ENCODE measurements at regions not wholly inside any gene's neighbourhood (a gene's known extent, or its start where the extent isn't known, plus 50 kb on each side); places are given as distances from the start of the nearest gene placed in this dataset.

DNA sequence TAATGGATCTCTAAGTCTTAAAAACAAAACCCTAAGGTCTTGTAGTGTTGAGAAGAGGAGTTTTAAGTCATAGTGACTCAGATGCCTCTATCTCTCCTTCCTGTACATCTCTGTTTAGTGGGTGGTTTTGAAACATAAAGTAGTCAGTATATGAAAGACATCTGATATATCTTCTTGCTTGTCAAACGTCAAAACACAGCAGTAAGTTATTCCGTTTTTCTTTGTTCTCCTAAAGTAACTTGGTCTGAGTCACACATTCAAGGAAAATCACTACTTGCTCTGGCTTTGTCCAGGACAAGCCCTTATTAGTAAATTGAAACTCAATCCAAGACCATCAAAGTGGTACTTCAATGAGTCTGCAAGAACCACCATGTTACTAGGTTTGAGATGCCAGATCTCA is 1172.5 kb downstream of the BCL11B start:
- Histone ChIP-seq H3K4me2 (ENCODE audit: insufficient read depth, low read length) (no peak overlapping the region), H3K4me3 (replicated peaks in 1 of 3; ENCODE audit: insufficient read depth in 1 of 3, low read depth in 1 of 3, low read length in 3 of 3) (no peak overlapping the region), H3K9me3 (replicated peaks; ENCODE audit: control insufficient read depth, insufficient read depth, low read length) (peaks cover 16% of the 10 kb centered on the region), H3K4me1 (ENCODE audit: control insufficient read depth, extremely low read depth, insufficient read depth, low read length) (no peaks in the 10 kb centered on the region), H3K27ac (ENCODE audit: insufficient read depth, low read depth, low read length) (no peak overlapping the region), H3K9ac (replicated peaks; ENCODE audit: extremely low read depth, insufficient read depth, low read length) (no peak overlapping the region), H3K36me3 (ENCODE audit: control insufficient read depth in 2 of 2, extremely low read depth in 1 of 2, insufficient read depth in 2 of 2, low read length in 2 of 2) (no peaks in the 10 kb centered on the region), H3K79me2 (ENCODE audit: control insufficient read depth, insufficient read depth, low read length) (no peaks in the 10 kb centered on the region), H3K9me1 (replicated peaks; ENCODE audit: control insufficient read depth, extremely low read depth, insufficient read depth, low read length) (no peaks in the 10 kb centered on the region), H2AFZ (ENCODE audit: low read depth, low read length) (no peak overlapping the region), H4K20me1 (replicated peaks; ENCODE audit: control insufficient read depth, extremely low read depth, insufficient read depth, low read length) (no peaks in the 10 kb centered on the region), H3K27me3 (ENCODE audit: control insufficient read depth in 2 of 2, insufficient read depth in 2 of 2, low read length in 2 of 2) (no peaks in the 10 kb centered on the region)
- no peak for TF ChIP-seq FOS (IDR thresholded peaks at IDR 0.05; ENCODE audit: borderline replicate concordance, insufficient read depth, low read length)
- TF ChIP-seq JUN (IDR thresholded peaks at IDR 0.05; ENCODE audit: borderline replicate concordance, insufficient read depth, insufficient read length, low read depth) = no peak
- TF ChIP-seq EZH2 (IDR thresholded peaks at IDR 0.05; ENCODE audit: borderline replicate concordance, low read depth, low read length, severe bottlenecking) = no peak
- no peak for TF ChIP-seq POLR2AphosphoS5 (IDR thresholded peaks at IDR 0.05; ENCODE audit: insufficient read depth, low read depth, low read length)
- TF ChIP-seq MYC (IDR thresholded peaks at IDR 0.05; ENCODE audit: low read depth, low read length) = no peak
- TF ChIP-seq GATA2 (IDR thresholded peaks at IDR 0.05; ENCODE audit: insufficient read depth, insufficient read length, low read depth, low read length) = no peak
- no peak for TF ChIP-seq MAX (IDR thresholded peaks at IDR 0.05; ENCODE audit: insufficient read depth, insufficient read length)
- TF ChIP-seq, protein P1, sequence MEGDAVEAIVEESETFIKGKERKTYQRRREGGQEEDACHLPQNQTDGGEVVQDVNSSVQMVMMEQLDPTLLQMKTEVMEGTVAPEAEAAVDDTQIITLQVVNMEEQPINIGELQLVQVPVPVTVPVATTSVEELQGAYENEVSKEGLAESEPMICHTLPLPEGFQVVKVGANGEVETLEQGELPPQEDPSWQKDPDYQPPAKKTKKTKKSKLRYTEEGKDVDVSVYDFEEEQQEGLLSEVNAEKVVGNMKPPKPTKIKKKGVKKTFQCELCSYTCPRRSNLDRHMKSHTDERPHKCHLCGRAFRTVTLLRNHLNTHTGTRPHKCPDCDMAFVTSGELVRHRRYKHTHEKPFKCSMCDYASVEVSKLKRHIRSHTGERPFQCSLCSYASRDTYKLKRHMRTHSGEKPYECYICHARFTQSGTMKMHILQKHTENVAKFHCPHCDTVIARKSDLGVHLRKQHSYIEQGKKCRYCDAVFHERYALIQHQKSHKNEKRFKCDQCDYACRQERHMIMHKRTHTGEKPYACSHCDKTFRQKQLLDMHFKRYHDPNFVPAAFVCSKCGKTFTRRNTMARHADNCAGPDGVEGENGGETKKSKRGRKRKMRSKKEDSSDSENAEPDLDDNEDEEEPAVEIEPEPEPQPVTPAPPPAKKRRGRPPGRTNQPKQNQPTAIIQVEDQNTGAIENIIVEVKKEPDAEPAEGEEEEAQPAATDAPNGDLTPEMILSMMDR (IDR thresholded peaks at IDR 0.05; ENCODE audit: extremely low read depth in 1 of 2, insufficient read depth in 1 of 2, low read depth in 1 of 2, low read length in 2 of 2) = no peak
- no peak for TF ChIP-seq POLR2A (IDR thresholded peaks at IDR 0.05; ENCODE audit: low read depth, low read length)
- BruUV-seq (replicated peaks) = no TSS peak
- no peak for DNase-seq (ENCODE audit: low read depth, low spot score)
- dilution Hi-C loops (cut with MboI; ENCODE audit: extremely low pct_ligation_motif_present, low sequenced_read_pairs) = no loop called here
- intact Hi-C loops (cut with micrococcal nuclease) = no loop called here
- ChIA-PET POLR2A (no interaction called here), CTCF (no interaction called here)
- no peak for FAIRE-seq
